ENCODE measurements at regions not wholly inside any gene's neighbourhood (a gene's known extent, or its start where the extent isn't known, plus 50 kb on each side); places are given as distances from the start of the nearest gene placed in this dataset.

DNA sequence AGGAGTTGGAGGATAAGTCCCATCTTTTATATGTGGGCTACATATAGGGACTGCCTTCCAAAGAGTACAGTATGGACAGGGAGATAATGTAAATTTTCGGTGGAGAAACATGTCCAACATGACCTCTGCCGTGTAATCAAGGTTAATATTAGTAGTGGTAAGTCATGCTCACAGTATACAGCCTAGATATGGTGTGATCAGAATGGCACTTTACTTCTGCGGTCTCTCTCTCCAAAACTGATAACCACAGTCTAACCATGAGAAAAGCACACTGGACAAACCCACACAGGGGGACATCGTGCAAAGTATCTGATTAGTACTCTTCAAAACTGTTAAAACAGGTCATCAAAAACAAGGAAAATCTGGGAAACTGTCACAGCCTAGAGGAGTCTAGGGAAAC, 66.6 kb upstream of the PLCL2 start:
- TF ChIP-seq POLR2A (IDR thresholded peaks at IDR 0.05; ENCODE audit: low read depth, low read length) (no peak), SMC3 (IDR thresholded peaks at IDR 0.05; ENCODE audit: low read depth, low read length) (no peak), MAFK (IDR thresholded peaks at IDR 0.05; ENCODE audit: low read depth, low read length) (no peak), RAD21 (IDR thresholded peaks at IDR 0.05; ENCODE audit: low read length) (no peak), BHLHE40 (IDR thresholded peaks at IDR 0.05; ENCODE audit: low read depth, low read length) (no peak)
- TF ChIP-seq, protein P1, sequence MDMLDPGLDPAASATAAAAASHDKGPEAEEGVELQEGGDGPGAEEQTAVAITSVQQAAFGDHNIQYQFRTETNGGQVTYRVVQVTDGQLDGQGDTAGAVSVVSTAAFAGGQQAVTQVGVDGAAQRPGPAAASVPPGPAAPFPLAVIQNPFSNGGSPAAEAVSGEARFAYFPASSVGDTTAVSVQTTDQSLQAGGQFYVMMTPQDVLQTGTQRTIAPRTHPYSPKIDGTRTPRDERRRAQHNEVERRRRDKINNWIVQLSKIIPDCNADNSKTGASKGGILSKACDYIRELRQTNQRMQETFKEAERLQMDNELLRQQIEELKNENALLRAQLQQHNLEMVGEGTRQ (IDR thresholded peaks at IDR 0.05; ENCODE audit: low read depth, low read length), result no peak
- TF ChIP-seq, protein P2, sequence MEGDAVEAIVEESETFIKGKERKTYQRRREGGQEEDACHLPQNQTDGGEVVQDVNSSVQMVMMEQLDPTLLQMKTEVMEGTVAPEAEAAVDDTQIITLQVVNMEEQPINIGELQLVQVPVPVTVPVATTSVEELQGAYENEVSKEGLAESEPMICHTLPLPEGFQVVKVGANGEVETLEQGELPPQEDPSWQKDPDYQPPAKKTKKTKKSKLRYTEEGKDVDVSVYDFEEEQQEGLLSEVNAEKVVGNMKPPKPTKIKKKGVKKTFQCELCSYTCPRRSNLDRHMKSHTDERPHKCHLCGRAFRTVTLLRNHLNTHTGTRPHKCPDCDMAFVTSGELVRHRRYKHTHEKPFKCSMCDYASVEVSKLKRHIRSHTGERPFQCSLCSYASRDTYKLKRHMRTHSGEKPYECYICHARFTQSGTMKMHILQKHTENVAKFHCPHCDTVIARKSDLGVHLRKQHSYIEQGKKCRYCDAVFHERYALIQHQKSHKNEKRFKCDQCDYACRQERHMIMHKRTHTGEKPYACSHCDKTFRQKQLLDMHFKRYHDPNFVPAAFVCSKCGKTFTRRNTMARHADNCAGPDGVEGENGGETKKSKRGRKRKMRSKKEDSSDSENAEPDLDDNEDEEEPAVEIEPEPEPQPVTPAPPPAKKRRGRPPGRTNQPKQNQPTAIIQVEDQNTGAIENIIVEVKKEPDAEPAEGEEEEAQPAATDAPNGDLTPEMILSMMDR (conservative IDR thresholded peaks at IDR 0.05; ENCODE audit: low read depth, low read length), result no peak

Measured in IMR-90 (cell line).